GM12878 (cell line): ENCODE measurements at regions not wholly inside any gene's neighbourhood (a gene's known extent, or its start where the extent isn't known, plus 50 kb on each side); places are given as distances from the start of the nearest gene placed in this dataset.
"Not testable (repeated sequence)": the region's sequence is repeated elsewhere in the genome, so short reads cannot be mapped to it uniquely, and the experiment has no call there.

Experiments used
- ATAC-seq: fragments of 200-7000 bp; cut with Tn5 transposase; 3 replicates; pipeline ENCODE4 v1.9.1; 2020; ENCODE audit warnings: mild to moderate bottlenecking, moderate library complexity
- BruUV-seq: library from RNA; stranded (reverse); fragments of 400-500 nt; replicated peaks from 2 replicates; lab custom pipeline; 2021; lab: Mats Ljungman, UMichigan
- CTCF ChIA-PET: fragments of 300-600 bp; sonication (Branson Sonifier 250); formaldehyde crosslinking; extraction: SDS; loops from one replicate; lab custom pipeline; 2021; ENCODE audit warnings: inconsistent platforms; lab: Yijun Ruan, JAX
- POLR2A ChIA-PET: fragments of 350-600 bp; formaldehyde crosslinking; extraction: SDS; loops from one replicate; lab custom pipeline; 2021; ENCODE audit warnings: inconsistent platforms; lab: Charles Lee
- RAD21 ChIA-PET: fragments of 300-600 bp; sonication (Branson Sonifier 250); formaldehyde crosslinking; loops from one replicate; lab custom pipeline; 2023; ENCODE audit warnings: antibody characterized with exemption; ENCODE audit not compliant: unreplicated experiment; lab: Charles Lee
- SMC1A ChIA-PET: fragments of 300-600 bp; sonication (Branson Sonifier 250); formaldehyde crosslinking; loops from one replicate; lab custom pipeline; 2023; ENCODE audit not compliant: unreplicated experiment, uncharacterized antibody; lab: Charles Lee
- DNase-seq: peaks from one replicate; pipeline ENCODE4 v3.0.0-alpha.2; 2011; ENCODE audit warnings: low read depth, low spot score
- FAIRE-seq: peaks from 3 replicates; lab custom pipeline; 2011; peaks lifted over from hg19 to GRCh38; lab: Jason Lieb, UNC
- H2AFZ ChIP-seq: 2 replicates; pipeline ENCODE4 v1.6.0; 2011; ENCODE audit warnings: low read depth, low read length, control low read depth; ENCODE audit not compliant: control insufficient read depth
- H3K27ac ChIP-seq: 2 replicates; pipeline ENCODE4 v1.5.1; 2011; ENCODE audit warnings: control low read depth; ENCODE audit not compliant: control insufficient read depth, insufficient read depth
- H3K27me3 ChIP-seq, 2 experiments: replicated peaks in 1 of 2; 2 replicates each; pipeline versions ENCODE4 v1.6.0 to v1.6.1; 2011; ENCODE audit warnings: low read length in 1 of 2; ENCODE audit not compliant: control insufficient read depth in 2 of 2, insufficient read depth in 2 of 2
- H3K36me3 ChIP-seq, 2 experiments: 2 replicates each; pipeline ENCODE4 v1.5.1; 2011; ENCODE audit warnings: low read length in 1 of 2; ENCODE audit not compliant: control insufficient read depth in 2 of 2, insufficient read depth in 2 of 2
- H3K4me1 ChIP-seq: 2 replicates; pipeline ENCODE4 v1.6.1; 2011; ENCODE audit warnings: mild to moderate bottlenecking, low read length, moderate library complexity, mixed read lengths; ENCODE audit not compliant: control insufficient read depth, insufficient read depth
- H3K4me2 ChIP-seq: 2 replicates; pipeline ENCODE4 v1.6.0; 2011; ENCODE audit warnings: control low read depth; ENCODE audit not compliant: control insufficient read depth, insufficient read depth
- H3K4me3 ChIP-seq: fragments of 200-600 bp; sonication (generic); 2 replicates; pipeline ENCODE4 v1.5.1; 2016
- H3K79me2 ChIP-seq: 2 replicates; pipeline ENCODE4 v1.6.0; 2011; ENCODE audit warnings: low read length; ENCODE audit not compliant: control insufficient read depth, insufficient read depth
- H3K9ac ChIP-seq: 2 replicates; pipeline ENCODE4 v1.8.0; 2011; ENCODE audit warnings: low read length, control low read depth, mixed read lengths; ENCODE audit not compliant: control insufficient read depth, insufficient read depth
- H3K9me3 ChIP-seq: replicated peaks from 3 replicates; pipeline ENCODE4 v1.5.1; 2011; ENCODE audit warnings: mild to moderate bottlenecking, low read length; ENCODE audit not compliant: control insufficient read depth, insufficient read depth
- H4K20me1 ChIP-seq: 2 replicates; pipeline ENCODE4 v1.6.0; 2011; ENCODE audit not compliant: control insufficient read depth, insufficient read depth
- BMI1 ChIP-seq: fragments of 450-650 bp; IDR thresholded peaks from 2 replicates; pipeline ENCODE4 v1.6.1; 2016; ENCODE audit warnings: mild to moderate bottlenecking, moderate library complexity, borderline replicate concordance
- FOXM1 ChIP-seq: IDR thresholded peaks from 2 replicates; pipeline ENCODE4 v1.6.1; 2012; ENCODE audit warnings: low read depth, mild to moderate bottlenecking, inconsistent platforms, low read length, moderate library complexity
- IRF3 ChIP-seq: fragments of 450-650 bp; IDR thresholded peaks from 2 replicates; pipeline ENCODE4 v1.6.1; 2014; ENCODE audit warnings: mild to moderate bottlenecking
- MXI1 ChIP-seq: fragments of 150-350 bp; IDR thresholded peaks from 2 replicates; pipeline ENCODE4 v1.6.1; 2011; ENCODE audit warnings: low read depth, mild to moderate bottlenecking, inconsistent platforms, low read length, improper control_type of control experiment
- NFIC ChIP-seq: IDR thresholded peaks from 2 replicates; pipeline ENCODE4 v1.6.1; 2012; ENCODE audit warnings: low read depth, mild to moderate bottlenecking, inconsistent platforms, low read length, moderate library complexity
- RB1 ChIP-seq: fragments of 450-650 bp; formaldehyde crosslinking; IDR thresholded peaks from 2 replicates; pipeline ENCODE4 v1.6.1; 2017; ENCODE audit warnings: mild to moderate bottlenecking, borderline replicate concordance
- YBX1 ChIP-seq: fragments of 450-650 bp; IDR thresholded peaks from 2 replicates; pipeline ENCODE4 v1.6.1; 2016; ENCODE audit warnings: antibody characterized with exemption
- WGBS: methylation state at CpG from one replicate; pipeline ENCODE4 v1.1.6; 2016; ENCODE audit warnings: low lambda C conversion rate; ENCODE audit not compliant: insufficient replicate concordance, insufficient coverage; ENCODE audit errors: missing lambda C conversion rate; 5-methylcytosine and 5-hydroxymethylcytosine counted together
- in situ Hi-C: fragments of 300-500 bp; cut with MboI; formaldehyde crosslinking; loops from 9 replicates; pipeline ENCODE4 v1.14.3; 2018; ENCODE audit warnings: mixed read lengths
- intact Hi-C: fragments of 100-400 bp; cut with micrococcal nuclease; formaldehyde crosslinking; loops from one replicate; pipeline ENCODE4 v1.14.2; 2022; ENCODE audit not compliant: unreplicated experiment
- TF ChIP-seq, protein P1 (sequence below): IDR thresholded peaks from 2 replicates; pipeline ENCODE4 v1.6.1; 2012; ENCODE audit warnings: low read depth, low read length, improper control_type of control experiment

DNA sequence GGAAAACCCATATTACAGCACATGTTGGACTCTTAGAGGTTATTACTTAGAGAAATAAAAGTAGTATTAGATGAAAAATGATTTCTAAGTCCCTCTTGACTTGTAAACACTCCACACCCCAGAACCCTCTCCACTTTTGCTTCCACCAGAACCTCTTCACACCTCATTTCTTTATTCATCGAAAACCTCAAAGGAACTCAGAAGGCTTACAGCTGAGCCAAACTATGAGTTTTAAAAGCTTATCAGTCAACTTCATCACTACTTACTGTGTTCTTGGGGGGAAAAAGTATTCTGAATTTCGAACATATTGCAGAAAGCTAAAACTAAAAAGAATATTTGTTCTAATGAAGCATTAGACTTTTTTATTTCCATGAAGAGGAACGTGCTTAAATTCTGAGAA, 547.8 kb upstream of the STEAP1 start:
- no TSS peak for BruUV-seq
- no peak overlapping the region for H3K4me3 ChIP-seq
- H3K27ac ChIP-seq: no peak overlapping the region
- POLR2A ChIA-PET: no interaction called here
- no peak for FAIRE-seq
- no peak overlapping the region for H3K9ac ChIP-seq
- CTCF ChIA-PET: interaction anchor here (1.1 kb wide), 1 partner anchor 16 kb away, joined by 3 read pairs; no protein-coding TSS in a partner anchor
- DNase-seq: no peak
- H2AFZ ChIP-seq: no peak overlapping the region
- no peaks in the 10 kb centered on the region for H3K79me2 ChIP-seq
- no peak overlapping the region for H3K4me2 ChIP-seq
- no peak for TF ChIP-seq NFIC
- no peak for TF ChIP-seq BMI1
- TF ChIP-seq, protein P1, sequence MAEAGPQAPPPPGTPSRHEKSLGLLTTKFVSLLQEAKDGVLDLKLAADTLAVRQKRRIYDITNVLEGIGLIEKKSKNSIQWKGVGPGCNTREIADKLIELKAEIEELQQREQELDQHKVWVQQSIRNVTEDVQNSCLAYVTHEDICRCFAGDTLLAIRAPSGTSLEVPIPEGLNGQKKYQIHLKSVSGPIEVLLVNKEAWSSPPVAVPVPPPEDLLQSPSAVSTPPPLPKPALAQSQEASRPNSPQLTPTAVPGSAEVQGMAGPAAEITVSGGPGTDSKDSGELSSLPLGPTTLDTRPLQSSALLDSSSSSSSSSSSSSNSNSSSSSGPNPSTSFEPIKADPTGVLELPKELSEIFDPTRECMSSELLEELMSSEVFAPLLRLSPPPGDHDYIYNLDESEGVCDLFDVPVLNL: no peak
- no peak for TF ChIP-seq IRF3
- TF ChIP-seq RB1: no peak
- no peak for TF ChIP-seq FOXM1
- ATAC-seq: no peak
- RAD21 ChIA-PET: no interaction called here
- H3K4me1 ChIP-seq: no peaks in the 10 kb centered on the region
- no peaks in the 10 kb centered on the region for H3K9me3 ChIP-seq
- no peaks in the 10 kb centered on the region for H3K36me3 ChIP-seq
- WGBS: 2% methylated on average over 3 of the region's 3 CpGs
- intact Hi-C loops (no loop called here), in situ Hi-C loops (no loop called here)
- no peaks in the 10 kb centered on the region for H4K20me1 ChIP-seq
- SMC1A ChIA-PET: no interaction called here
- H3K27me3 ChIP-seq: no peaks in the 10 kb centered on the region

DNA sequence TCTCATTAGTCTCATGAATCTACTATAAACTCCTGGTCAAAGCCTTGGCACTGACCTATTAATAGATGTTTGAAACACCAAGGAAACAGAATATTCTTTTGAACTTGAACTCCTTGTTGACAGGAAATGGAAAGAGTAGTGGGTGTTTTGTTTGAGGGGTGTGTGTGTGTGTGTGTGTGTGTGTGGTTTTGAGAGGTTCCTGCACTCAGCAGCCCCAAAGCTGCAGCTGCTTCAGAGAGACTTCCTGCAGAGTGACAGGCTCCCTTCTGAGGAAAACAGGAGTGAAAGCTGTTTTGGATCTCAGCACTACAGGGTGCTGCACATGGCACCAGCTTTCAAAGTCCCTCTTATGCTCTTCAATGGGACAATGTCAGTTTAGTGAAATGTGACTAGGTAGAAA, 546.5 kb upstream of the STEAP1 start:
- no peaks in the 10 kb centered on the region for H4K20me1 ChIP-seq
- H3K9ac ChIP-seq: no peak overlapping the region
- H3K27ac ChIP-seq: no peak overlapping the region
- no peak overlapping the region for H3K4me2 ChIP-seq
- no peak for ATAC-seq
- POLR2A ChIA-PET: no interaction called here
- CTCF ChIA-PET: no interaction called here
- no peak for DNase-seq
- intact Hi-C loops: no loop called here
- H3K4me1 ChIP-seq: no peaks in the 10 kb centered on the region
- no TSS peak for BruUV-seq
- TF ChIP-seq YBX1 (no peak), BMI1 (no peak), MXI1 (no peak)
- H3K9me3 ChIP-seq: no peaks in the 10 kb centered on the region
- RAD21 ChIA-PET: no interaction called here
- H3K36me3 ChIP-seq: no peaks in the 10 kb centered on the region
- FAIRE-seq: no peak
- in situ Hi-C loops: no loop called here
- H3K79me2 ChIP-seq: no peaks in the 10 kb centered on the region
- H3K27me3 ChIP-seq: no peaks in the 10 kb centered on the region
- SMC1A ChIA-PET: no interaction called here
- H2AFZ ChIP-seq: no peak overlapping the region
- H3K4me3 ChIP-seq: no peak overlapping the region

DNA sequence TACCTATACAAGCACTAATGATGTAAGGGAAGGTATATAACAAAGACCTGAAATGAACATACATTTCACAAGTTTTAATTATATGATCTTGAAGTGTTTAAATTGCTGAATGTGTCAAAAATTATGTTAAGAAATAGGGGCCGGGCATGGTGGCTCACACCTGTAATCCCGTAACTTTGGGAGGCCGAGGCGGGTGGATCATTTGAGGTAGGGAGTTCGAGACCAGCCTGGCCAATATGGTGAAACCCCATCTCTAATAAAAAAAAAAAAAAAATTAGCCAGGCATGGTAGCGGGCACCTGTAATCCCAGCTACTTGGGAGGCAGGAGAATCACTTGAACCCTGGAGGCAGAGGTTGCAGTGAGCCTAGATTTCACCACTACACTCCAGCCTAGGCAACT, 537.4 kb upstream of the STEAP1 start:
- H4K20me1 ChIP-seq, SMC1A ChIA-PET, H3K9me3 ChIP-seq, BruUV-seq, POLR2A ChIA-PET, H3K4me1 ChIP-seq, H3K9ac ChIP-seq, FAIRE-seq, H3K36me3 ChIP-seq, DNase-seq, ATAC-seq, H3K4me2 ChIP-seq, H3K4me3 ChIP-seq, H3K27me3 ChIP-seq, H3K27ac ChIP-seq, intact Hi-C loops, in situ Hi-C loops, H2AFZ ChIP-seq, H3K79me2 ChIP-seq, RAD21 ChIA-PET: not testable (repeated sequence)
- CTCF ChIA-PET: interaction anchor here (0.6 kb wide), 1 partner anchor 1121 kb away, joined by 4 read pairs; no protein-coding TSS in a partner anchor
- WGBS: 33% methylated on average over 6 of the region's 6 CpGs
